ENCODE measurements at regions not wholly inside any gene's neighbourhood (a gene's known extent, or its start where the extent isn't known, plus 50 kb on each side); places are given as distances from the start of the nearest gene placed in this dataset.

GRCh38 chr16:86398622-86399021, 111.7 kb upstream of the FOXF1 start:
- ChIA-PET POLR2A (no interaction called here), CTCF (interaction anchor here (0.9 to 1.4 kb wide), 3 partner anchors 8 to 119 kb away, joined by 3 to 4 read pairs (median 3); no protein-coding TSS in a partner anchor)
- dilution Hi-C loops (cut with MboI; ENCODE audit: extremely low pct_ligation_motif_present, low sequenced_read_pairs) (no loop called here), intact Hi-C loops (cut with micrococcal nuclease) (no loop called here)
- H3K27ac ChIP-seq (ENCODE audit: insufficient read depth, low read depth, low read length), result peak overlapping the region; percentile 9
- H4K20me1 ChIP-seq (replicated peaks; ENCODE audit: control insufficient read depth, extremely low read depth, insufficient read depth, low read length), result no peaks in the 10 kb centered on the region
- H3K9me3 ChIP-seq (replicated peaks; ENCODE audit: control insufficient read depth, insufficient read depth, low read length), result no peaks in the 10 kb centered on the region
- no peaks in the 10 kb centered on the region for H3K27me3 ChIP-seq (ENCODE audit: control insufficient read depth in 2 of 2, insufficient read depth in 2 of 2, low read length in 2 of 2)
- no peaks in the 10 kb centered on the region for H3K36me3 ChIP-seq (ENCODE audit: control insufficient read depth in 2 of 2, extremely low read depth in 1 of 2, insufficient read depth in 2 of 2, low read length in 2 of 2)
- TF ChIP-seq GATA2 (IDR thresholded peaks at IDR 0.05; ENCODE audit: insufficient read depth, insufficient read length, low read depth, low read length), result peak; percentile 65
- no peak for TF ChIP-seq MYC (IDR thresholded peaks at IDR 0.05; ENCODE audit: low read depth, low read length)
- TF ChIP-seq CTCF (IDR thresholded peaks at IDR 0.05; ENCODE audit: extremely low read depth in 1 of 2, insufficient read depth in 1 of 2, low read depth in 1 of 2, low read length in 2 of 2), result no peak
- TF ChIP-seq MAX (IDR thresholded peaks at IDR 0.05; ENCODE audit: insufficient read depth, insufficient read length), result no peak
- TF ChIP-seq POLR2A (IDR thresholded peaks at IDR 0.05; ENCODE audit: low read depth, low read length), result no peak
- TF ChIP-seq FOS (IDR thresholded peaks at IDR 0.05; ENCODE audit: borderline replicate concordance, insufficient read depth, low read length), result peak; percentile 60
- peak; percentile 36 for TF ChIP-seq JUN (IDR thresholded peaks at IDR 0.05; ENCODE audit: borderline replicate concordance, insufficient read depth, insufficient read length, low read depth)
- no peaks in the 10 kb centered on the region for H3K9me1 ChIP-seq (replicated peaks; ENCODE audit: control insufficient read depth, extremely low read depth, insufficient read depth, low read length)
- peak; percentile 75 for FAIRE-seq
- DNase-seq (ENCODE audit: low read depth, low spot score), result peak; percentile 49
- no peak overlapping the region for H3K4me3 ChIP-seq (replicated peaks in 1 of 3; ENCODE audit: insufficient read depth in 1 of 3, low read depth in 1 of 3, low read length in 3 of 3)
- no peaks in the 10 kb centered on the region for H3K79me2 ChIP-seq (ENCODE audit: control insufficient read depth, insufficient read depth, low read length)
- H3K4me2 ChIP-seq (ENCODE audit: insufficient read depth, low read length), result no peak overlapping the region
- H3K9ac ChIP-seq (replicated peaks; ENCODE audit: extremely low read depth, insufficient read depth, low read length), result no peak overlapping the region
- H2AFZ ChIP-seq (ENCODE audit: low read depth, low read length), result peak overlapping the region; percentile 7
- BruUV-seq (replicated peaks), result no TSS peak
- H3K4me1 ChIP-seq (ENCODE audit: control insufficient read depth, extremely low read depth, insufficient read depth, low read length), result peaks cover 35% of the 10 kb centered on the region

Measured in endothelial cell of umbilical vein (primary cell).